Gastrocnemius medialis (tissue), 4 donors: ENCODE measurements at regions not wholly inside any gene's neighbourhood (a gene's known extent, or its start where the extent isn't known, plus 50 kb on each side); places are given as distances from the start of the nearest gene placed in this dataset.

Source experiments
- ATAC-seq, 2 donors: fragments of 150-250 bp; one replicate each; pipeline ENCODE4 v1.9.1; 2016
- DNase-seq, 2 donors: peaks; one replicate each; pipeline ENCODE4 v3.0.0-alpha.2; 2019
- H3K27ac ChIP-seq, 4 donors: fragments of 200-600 bp; sonication (generic); 1 replicate in 1 of 4; 2 replicates in 3 of 4; pipeline ENCODE4 v1.5.1; 2016 to 2018; ENCODE audit warnings: mild to moderate bottlenecking in 2 of 4, moderate library complexity in 1 of 4
- H3K27me3 ChIP-seq, 3 donors: fragments of 200-600 bp; sonication (generic) in 2 of 3; 1 replicate in 1 of 3; 2 replicates in 2 of 3; pipeline versions ENCODE4 v1.5.1 to v1.6.0; 2016 to 2019; ENCODE audit warnings: mild to moderate bottlenecking in 1 of 3, moderate library complexity in 1 of 3
- H3K36me3 ChIP-seq, 2 donors: fragments of 200-600 bp; sonication (generic) in 1 of 2; one replicate each; pipeline ENCODE4 v1.5.1; 2017 to 2018
- H3K4me1 ChIP-seq, 2 donors: fragments of 200-600 bp; sonication (generic) in 1 of 2; one replicate each; pipeline ENCODE4 v1.5.1; 2016 to 2017; ENCODE audit warnings: mild to moderate bottlenecking in 2 of 2
- H3K4me3 ChIP-seq, 4 donors: fragments of 200-600 bp; sonication (generic) in 3 of 4; 1 replicate in 1 of 4; 2 replicates in 3 of 4; pipeline ENCODE4 v1.5.1; 2016 to 2019; ENCODE audit warnings: mild to moderate bottlenecking in 2 of 4
- H3K9me3 ChIP-seq, 3 donors: fragments of 200-600 bp; sonication (generic) in 2 of 3; 1 replicate in 1 of 3; 2 replicates in 2 of 3; pipeline ENCODE4 v1.5.1; 2016 to 2019
- CTCF ChIP-seq, 5 experiments: fragments of 450-650 bp in 3 of 5; fragments of 200-600 bp in 2 of 5; sonication (generic) in 2 of 5; IDR thresholded peaks in 4 of 5; conservative IDR thresholded peaks in 1 of 5; 1 replicate in 4 of 5; 2 replicates in 1 of 5; pipeline ENCODE4 v1.5.1; 2016 to 2019; ENCODE audit warnings: antibody characterized with exemption in 5 of 5, mild to moderate bottlenecking in 3 of 5, moderate library complexity in 3 of 5
- POLR2A ChIP-seq, 2 donors: fragments of 450-650 bp; IDR thresholded peaks; one replicate each; pipeline ENCODE4 v1.6.1; 2017; ENCODE audit warnings: antibody characterized with exemption in 2 of 2, mild to moderate bottlenecking in 2 of 2, moderate library complexity in 2 of 2
- in situ Hi-C, 4 donors: fragments of 200-750 bp; cut with MboI; loops; one replicate each; pipeline versions ENCODE4 v1.15.0 to v1.8.0; 2017; ENCODE audit warnings: low sequenced_read_pairs in 4 of 4
- intact Hi-C: fragments of 100-400 bp; cut with DNase I; formaldehyde crosslinking; loops from one replicate; pipeline ENCODE4 v1.15.1; 2023; ENCODE audit warnings: low total_unique reads

- H3K27ac ChIP-seq = peak overlapping the region in 1 of 4 donors; percentile 46
- H3K36me3 ChIP-seq = no peaks in the 10 kb centered on the region
- H3K9me3 ChIP-seq = peaks cover 0 to 14% (median 0%) of the 10 kb centered on the region in 3 donors
- no peaks in the 10 kb centered on the region for H3K27me3 ChIP-seq
- no peak for TF ChIP-seq POLR2A (IDR thresholded peaks at IDR 0.05)
- no peak for TF ChIP-seq CTCF (IDR thresholded peaks at IDR 0.05 in 4 of 5, conservative IDR thresholded peaks at IDR 0.05 in 1 of 5)
- H3K4me1 ChIP-seq = no peaks in the 10 kb centered on the region
- in situ Hi-C loops (no loop called here), intact Hi-C loops (no loop called here)
- no peak for DNase-seq
- ATAC-seq = no peak
- no peak overlapping the region for H3K4me3 ChIP-seq
Measured at GRCh38 chr20:47423586-47423985, 67.1 kb upstream of the ZMYND8 start.

- Histone ChIP-seq H3K4me1 (no peaks in the 10 kb centered on the region), H3K36me3 (no peaks in the 10 kb centered on the region), H3K4me3 (no peak overlapping the region), H3K9me3 (peaks cover 0 to 14% (median 0%) of the 10 kb centered on the region in 3 donors), H3K27ac (no peak overlapping the region), H3K27me3 (no peaks in the 10 kb centered on the region)
- intact Hi-C loops = no loop called here
- in situ Hi-C loops = no loop called here
- TF ChIP-seq CTCF (IDR thresholded peaks at IDR 0.05 in 4 of 5, conservative IDR thresholded peaks at IDR 0.05 in 1 of 5) (no peak), POLR2A (IDR thresholded peaks at IDR 0.05) (no peak)
- no peak for DNase-seq
- no peak for ATAC-seq
Measured at GRCh38 chr20:47427067-47427466, 70.6 kb upstream of the ZMYND8 start.

- in situ Hi-C loops = no loop called here
- ATAC-seq (no peak), DNase-seq (no peak)
Measured at GRCh38 chr20:47427746-47428145, 71.2 kb upstream of the ZMYND8 start.

GRCh38 chr20:47428164-47428563 is 71.7 kb upstream of the ZMYND8 start:
- no peaks in the 10 kb centered on the region for H3K27me3 ChIP-seq
- no peak for TF ChIP-seq POLR2A (IDR thresholded peaks at IDR 0.05)
- no peak overlapping the region for H3K27ac ChIP-seq
- no peak for ATAC-seq
- H3K36me3 ChIP-seq = no peaks in the 10 kb centered on the region
- in situ Hi-C loops = no loop called here
- no peak for DNase-seq
- no peaks in the 10 kb centered on the region for H3K4me1 ChIP-seq
- no peak overlapping the region for H3K4me3 ChIP-seq
- intact Hi-C loops = no loop called here
- peaks cover 0 to 14% (median 0%) of the 10 kb centered on the region in 3 donors for H3K9me3 ChIP-seq

More at GRCh38 chr20:47427746-47428145, 71.2 kb upstream of the ZMYND8 start:
- Histone ChIP-seq H3K9me3 (peaks cover 0 to 14% (median 0%) of the 10 kb centered on the region in 3 donors), H3K4me1 (no peaks in the 10 kb centered on the region), H3K27me3 (no peaks in the 10 kb centered on the region), H3K27ac (no peak overlapping the region), H3K4me3 (no peak overlapping the region), H3K36me3 (no peaks in the 10 kb centered on the region)
- TF ChIP-seq CTCF (IDR thresholded peaks at IDR 0.05 in 4 of 5, conservative IDR thresholded peaks at IDR 0.05 in 1 of 5) = no peak
- no peak for TF ChIP-seq POLR2A (IDR thresholded peaks at IDR 0.05)
- intact Hi-C loops = no loop called here

- no peaks in the 10 kb centered on the region for H3K36me3 ChIP-seq
- intact Hi-C loops = no loop called here
- DNase-seq (no peak), ATAC-seq (no peak)
- no peaks in the 10 kb centered on the region for H3K4me1 ChIP-seq
- H3K9me3 ChIP-seq = peaks cover 0 to 14% (median 0%) of the 10 kb centered on the region in 3 donors
- TF ChIP-seq POLR2A (IDR thresholded peaks at IDR 0.05) (no peak), CTCF (IDR thresholded peaks at IDR 0.05 in 4 of 5, conservative IDR thresholded peaks at IDR 0.05 in 1 of 5) (no peak)
- H3K27ac ChIP-seq = no peak overlapping the region
- in situ Hi-C loops = no loop called here
- H3K27me3 ChIP-seq = no peaks in the 10 kb centered on the region
- H3K4me3 ChIP-seq = no peak overlapping the region
Measured at GRCh38 chr20:47428851-47429336, 72.4 kb upstream of the ZMYND8 start.
